COLO668 (cell line): ENCODE measurements at regions not wholly inside any gene's neighbourhood (a gene's known extent, or its start where the extent isn't known, plus 50 kb on each side); places are given as distances from the start of the nearest gene placed in this dataset.

Experiments
- DNase-seq: peaks from one replicate; lab custom pipeline; 2025; ENCODE audit not compliant: unreplicated experiment; lab: John Stamatoyannopoulos, UW

DNA sequence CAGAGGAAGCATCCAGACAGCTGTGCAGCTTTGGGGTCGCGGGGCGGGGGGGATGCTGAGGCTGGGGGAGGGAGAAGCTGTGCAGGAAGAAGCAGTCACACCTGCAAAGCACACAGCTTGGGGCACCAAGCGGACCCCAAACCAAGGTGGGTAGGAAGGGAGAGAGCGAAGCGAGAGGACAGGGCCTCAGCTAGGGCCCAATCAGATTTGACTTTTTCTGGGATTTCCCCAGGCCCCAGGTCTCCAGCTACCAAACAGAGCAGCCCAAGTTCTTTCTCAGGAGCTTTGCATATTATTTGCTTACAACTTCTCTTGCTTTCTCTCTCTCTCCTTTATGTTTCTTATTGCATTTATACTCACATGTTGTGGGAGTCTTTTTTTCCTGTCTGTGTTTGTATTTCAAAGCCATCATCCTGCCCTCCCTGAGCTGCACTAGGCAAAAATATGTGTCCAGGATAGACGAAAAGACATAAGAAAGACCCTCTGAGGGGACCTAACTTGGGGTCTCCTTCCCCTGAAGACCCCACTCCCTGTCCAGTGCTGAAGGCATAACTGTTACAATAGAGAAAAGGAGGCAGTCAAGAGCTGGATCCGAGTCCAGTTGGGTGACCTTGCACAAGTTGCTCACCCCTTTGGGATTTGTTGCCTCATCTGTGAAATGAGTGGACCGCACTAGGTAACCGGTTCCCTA lies 50.6 kb upstream of the SMNDC1 start:
- DNase-seq: no peak

DNA sequence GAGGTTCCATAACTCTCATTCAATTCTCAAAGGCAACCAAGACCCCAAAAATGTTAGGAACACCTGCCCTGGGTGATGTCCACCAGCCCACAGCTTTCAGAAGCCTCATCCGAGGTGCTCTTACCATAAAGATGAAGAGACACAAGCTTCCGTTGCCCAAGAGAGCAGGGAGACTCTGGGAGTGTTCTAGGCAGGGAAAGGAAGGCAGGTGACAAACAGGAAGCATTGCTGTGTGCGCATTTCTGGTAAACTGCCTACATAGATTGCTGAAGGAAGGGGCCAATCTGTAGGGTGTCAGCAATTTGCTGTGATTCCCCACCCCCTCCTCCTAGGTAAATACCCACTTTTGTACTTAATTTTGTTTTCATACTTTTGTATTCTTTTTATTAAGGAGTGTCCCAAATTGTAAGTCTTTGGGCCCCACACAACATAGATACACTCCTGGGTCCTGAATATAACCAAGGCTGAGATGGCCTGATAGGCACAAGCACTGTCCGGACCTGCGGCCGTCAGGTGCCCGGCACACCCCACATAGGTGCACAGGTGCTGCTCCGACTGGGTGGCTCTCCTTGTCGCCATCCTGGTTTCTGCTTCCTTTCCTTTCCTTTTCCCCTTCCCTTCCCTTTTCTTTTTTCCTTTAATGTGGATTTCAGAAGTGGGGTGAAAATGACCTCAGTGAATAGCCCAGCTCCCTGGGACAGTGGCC lies 51.4 kb upstream of the SMNDC1 start:
- DNase-seq: no peak

DNA sequence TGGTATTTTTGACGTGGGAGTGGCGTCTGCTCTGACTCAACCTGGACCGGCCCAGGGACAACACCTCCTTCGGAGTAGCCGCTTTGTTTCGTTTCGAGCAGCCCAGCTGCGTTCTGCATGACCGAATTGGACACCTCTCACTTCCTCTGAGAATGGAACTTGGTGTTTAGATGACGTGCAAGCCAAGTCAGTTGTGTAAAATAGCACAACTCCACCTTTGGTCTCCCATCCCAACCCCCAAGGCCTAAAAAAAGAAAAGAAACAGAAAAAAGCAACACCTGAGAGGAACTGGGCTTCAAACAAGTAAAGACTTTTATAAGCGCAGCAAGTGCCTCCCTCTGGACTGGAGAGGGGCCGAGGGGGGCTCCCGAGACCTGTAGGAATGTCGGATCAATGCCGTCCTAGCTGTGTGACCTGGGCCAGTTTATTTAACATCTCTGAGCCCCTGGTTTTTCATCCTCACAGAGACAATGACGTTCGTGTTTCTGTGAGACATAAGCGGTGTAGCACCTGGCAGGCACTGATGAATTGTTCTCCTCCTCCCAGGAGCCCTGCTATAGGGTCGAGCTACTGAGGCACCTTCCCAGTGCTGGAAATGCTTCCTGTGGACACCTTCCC lies 52.0 kb upstream of the SMNDC1 start:
- DNase-seq: peak; percentile 48

DNA sequence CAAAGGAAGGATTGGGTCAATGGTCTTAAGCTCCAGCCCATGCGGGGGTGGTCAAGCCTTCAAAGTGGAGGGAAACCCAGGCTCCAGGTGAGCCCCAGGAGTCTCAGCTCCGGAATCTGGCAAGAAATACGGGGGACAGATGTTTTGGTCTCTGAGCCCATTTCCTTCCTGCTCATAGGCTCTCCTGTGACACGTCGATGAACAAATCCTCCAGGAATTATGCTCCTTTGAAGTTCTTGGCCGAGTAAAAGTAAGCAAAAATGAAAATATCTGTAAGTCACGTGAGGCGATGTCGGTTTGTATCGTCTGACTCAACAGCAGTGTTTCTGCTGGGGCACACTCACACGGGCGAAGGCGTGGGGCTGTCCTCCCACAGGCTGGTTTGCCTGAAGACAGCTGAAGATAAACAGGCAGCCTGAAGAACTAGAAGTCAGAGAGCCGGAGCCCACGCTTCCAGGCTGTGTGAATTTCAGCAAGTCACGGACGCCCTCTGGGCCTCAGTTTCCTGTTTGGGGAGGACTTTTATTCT lies 52.6 kb upstream of the SMNDC1 start:
- DNase-seq: no peak

DNA sequence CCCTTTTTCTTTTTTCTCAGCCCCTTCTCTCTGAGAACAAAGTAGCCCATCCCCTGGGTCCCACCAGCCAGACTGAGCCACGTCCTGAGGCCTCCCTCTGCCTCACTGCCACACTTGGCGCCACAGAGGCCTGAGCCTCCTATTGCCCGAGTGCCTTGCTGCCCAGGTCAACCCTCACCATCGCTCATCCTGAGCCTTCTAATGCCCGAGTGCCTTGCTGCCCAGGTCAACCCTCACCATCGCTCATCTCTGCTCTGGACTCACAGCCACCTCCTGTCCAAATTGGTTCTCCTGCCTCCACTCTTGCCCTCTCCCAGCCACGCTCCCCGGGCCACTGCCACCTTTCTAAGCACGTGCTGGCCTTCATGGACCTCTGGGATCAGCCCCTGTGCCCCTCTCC lies 53.2 kb upstream of the SMNDC1 start:
- no peak for DNase-seq

DNA sequence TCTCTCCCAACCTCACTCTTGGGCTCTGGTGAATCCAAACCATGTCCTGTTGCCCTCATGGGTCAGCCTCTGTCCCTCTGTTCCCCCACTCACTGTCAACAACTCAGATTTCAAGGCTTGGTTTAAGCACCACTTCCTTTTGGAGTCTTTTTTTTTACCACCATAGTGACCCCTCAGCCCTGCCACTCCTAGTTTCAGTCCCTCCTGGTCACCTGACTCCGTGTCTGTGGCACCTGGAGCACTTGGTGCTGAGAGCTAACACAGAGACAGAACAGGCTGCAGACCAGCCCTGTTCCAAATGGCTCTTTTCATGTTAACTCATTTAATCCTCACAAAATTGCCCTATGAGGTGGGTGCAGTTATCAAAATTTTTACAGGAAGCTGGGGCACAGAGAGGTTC lies 53.6 kb upstream of the SMNDC1 start:
- no peak for DNase-seq

DNA sequence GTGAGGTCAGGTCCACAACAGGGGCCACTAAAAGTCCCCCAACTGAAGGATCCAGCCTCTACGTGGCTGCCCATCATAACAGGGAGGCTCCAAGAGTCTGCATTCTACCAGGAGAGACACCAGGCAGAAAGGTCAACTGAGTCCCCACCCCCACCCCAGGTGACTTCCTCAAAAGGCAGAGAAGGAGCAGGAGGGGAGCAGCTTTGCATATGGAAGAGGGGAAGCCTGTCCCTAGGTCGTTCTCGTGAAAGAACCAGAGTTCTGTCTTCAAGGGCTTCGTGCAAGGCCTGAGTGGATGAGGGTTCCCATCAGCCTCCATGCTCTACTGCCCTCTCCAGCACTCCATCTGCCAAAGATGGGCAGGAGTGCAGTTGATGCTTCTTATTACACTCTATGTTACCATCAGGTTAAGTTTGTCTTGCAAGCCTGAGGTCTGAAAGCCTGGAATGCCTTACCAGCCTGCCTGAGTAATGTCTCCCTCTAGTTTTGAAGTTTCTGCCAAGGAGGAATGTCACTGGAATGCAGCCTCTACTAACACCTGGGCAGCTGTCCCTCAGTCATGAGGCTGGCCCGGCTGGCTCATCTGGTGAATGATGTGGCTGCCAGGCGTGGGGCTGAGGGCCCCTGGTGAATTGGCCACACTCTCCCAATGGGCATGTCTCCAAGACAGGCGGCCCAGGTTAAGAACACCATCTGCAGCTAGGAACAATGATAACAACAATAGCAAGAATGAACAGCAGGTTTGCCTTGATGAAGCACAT lies 54.3 kb upstream of the SMNDC1 start:
- no peak for DNase-seq

DNA sequence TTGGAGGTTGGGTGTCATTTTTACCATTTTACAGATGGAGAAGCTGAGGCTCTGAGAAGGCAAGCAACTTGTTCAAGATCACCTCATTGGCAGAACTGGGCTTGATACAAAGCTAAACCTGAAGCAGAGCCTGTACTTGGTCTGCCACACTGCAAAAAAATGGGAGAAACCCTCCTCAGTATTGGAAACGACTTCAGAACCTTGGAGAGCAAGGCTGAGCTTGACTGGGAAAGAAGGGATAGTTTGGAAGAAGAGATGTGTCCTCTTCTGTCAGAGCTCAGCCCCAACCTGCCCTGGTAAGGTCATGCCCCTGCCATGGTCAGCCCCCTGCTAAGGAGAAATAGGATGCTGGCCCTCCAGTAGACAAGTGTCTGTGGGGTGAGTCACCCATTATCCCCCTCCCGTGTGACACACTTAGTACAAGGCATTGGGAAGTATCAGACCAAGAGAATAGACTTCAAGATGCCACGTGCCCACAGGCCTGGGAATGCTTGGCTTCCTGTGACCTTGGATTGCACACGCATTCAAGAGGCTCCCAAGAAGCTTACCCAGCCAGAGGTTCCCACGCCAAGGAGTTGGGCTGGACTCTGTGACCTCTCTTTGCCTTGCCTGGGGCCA lies 56.2 kb upstream of the SMNDC1 start:
- DNase-seq: no peak

DNA sequence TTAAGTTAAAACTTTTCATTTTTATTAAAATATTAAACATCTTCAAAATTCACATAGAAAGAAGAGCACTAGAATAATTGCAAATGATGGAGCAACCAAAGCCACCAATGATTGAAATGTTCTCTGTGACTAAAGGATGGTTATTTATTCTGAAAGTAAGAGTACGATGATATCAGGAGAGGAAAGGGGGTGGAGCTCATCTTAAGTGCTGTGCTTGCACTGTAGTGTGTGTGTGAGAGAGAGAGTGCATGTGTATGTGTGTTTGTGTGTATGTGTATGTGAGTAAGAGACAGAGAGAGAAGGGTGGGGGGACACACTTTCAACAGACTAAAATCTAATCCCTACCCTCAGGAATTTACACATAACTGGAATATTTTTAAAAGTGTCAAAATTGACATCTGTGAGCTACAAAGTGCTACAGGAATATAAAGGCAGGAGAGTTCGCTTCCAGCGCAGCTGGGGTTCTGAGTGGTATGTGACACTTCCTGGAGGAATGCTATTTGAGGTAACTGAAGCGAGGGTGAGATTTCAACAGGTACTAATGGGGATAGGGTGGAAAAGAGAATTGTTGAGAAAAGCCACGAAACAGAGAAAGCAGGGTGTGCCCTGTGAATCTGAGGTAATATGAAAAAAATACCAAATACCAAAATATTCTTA lies 57.2 kb upstream of the SMNDC1 start:
- no peak for DNase-seq

DNA sequence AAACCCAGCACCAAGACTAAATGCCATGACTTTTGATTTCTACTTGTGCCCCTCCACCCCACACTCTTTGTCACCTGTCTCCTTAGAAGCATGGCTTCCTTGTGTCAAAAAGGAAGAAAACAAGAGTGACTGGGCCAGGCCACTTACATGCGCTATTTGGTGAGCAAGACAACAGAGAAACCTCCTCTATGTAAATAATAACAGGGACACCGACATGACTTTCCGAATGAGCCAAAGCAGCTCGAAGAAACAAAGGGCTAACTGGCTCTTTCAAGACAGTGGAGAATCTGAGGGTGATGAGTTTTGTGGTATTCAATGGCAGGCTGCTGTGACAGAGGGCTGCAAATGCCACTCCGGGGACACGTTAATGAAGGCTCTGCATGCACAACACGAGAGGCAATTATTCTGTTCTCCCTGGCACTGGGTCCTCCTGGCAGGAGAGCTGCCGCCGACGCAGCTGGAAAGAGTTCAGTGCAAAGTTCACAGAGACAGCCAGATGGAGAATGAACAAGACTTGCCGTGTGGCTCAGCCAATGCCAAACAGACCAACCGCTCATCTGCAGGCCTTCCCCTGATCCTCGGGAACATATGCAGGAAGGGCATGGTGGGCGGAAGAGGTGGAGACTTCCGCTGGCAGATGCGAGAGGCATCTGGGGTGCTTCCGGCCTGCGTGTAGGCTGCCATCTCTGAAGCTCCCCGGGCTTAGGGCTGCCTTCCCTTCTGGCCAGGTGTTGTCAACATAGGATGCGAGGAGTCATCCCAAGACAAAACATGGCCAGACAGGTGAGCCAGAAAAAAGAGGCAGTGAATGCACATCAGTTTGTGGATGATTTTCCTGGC lies 59.1 kb upstream of the SMNDC1 start:
- DNase-seq: no peak

DNA sequence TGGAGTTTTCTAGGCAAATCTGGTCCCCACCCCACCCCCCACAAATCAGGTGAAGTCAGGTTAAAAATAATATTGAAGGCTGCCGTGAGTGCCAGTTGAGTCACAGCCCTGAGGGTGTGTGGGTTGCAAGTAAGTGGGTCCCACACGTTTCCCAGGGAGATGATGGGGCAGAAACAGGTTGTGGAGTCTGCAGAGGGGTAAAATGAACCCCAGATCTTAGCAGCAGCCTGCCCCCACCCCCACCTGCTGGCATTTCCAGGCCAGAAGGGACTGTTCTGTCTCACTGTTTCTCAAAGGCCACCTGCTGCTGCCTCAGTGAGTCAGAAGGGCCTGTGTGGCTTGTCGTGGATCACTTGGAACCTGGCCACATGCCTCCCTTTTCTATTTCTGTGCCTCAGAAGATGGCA lies 59.8 kb upstream of the SMNDC1 start:
- DNase-seq: no peak

DNA sequence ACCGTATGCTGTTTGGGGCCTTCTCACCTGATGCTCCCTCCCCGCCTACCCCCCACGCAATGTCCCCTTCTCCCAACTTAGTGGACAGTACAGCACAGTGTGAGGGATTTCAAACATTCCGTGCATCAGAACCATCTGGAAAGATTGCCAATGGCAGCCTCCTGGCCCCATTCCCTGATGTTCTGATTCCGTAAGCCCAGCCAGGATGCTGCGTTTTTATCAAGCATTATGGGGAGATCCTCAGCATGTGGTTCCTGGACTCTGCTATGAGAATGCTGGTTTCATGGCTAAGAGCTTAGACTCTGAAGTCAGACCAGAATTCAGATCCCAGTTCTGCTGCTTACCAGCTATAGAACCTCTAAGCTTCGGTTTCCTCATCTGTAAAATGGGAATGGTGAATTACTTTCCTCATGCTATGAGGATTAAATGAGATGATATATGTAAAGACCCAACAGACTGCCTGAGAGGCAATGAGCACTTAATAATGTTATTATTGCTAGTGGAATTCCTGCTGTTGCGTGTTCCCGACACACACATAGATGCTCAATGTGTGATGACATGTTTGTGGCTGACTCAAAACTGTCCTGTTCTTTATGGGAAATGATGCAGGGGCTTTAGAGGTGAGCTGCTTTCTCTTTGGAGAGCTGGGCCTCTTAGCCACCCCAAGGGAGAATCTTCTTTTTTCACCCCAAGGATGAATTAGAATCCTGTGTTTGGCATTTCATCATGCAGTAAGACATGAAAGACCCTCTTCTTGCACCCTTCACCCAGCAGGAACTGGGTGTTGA lies 60.8 kb upstream of the SMNDC1 start:
- no peak for DNase-seq

DNA sequence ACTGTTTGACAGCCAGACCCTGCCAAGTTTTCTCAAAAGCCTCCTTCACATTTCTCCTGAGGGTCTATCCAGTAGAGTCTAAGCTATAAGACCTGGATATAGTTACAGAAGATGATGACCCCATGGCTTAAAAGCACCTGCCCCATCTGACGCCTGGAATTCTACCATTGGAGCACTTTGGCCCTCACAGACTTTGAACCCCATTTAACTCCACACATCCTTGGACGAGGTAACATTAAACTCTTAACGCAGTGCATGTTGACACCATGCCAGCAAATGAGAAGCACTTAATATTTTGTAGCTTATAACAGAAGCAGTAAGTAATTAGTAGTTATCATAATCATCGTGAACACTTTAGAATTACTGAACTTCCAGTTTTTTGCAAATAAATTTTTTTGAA lies 61.9 kb upstream of the SMNDC1 start:
- DNase-seq: no peak

DNA sequence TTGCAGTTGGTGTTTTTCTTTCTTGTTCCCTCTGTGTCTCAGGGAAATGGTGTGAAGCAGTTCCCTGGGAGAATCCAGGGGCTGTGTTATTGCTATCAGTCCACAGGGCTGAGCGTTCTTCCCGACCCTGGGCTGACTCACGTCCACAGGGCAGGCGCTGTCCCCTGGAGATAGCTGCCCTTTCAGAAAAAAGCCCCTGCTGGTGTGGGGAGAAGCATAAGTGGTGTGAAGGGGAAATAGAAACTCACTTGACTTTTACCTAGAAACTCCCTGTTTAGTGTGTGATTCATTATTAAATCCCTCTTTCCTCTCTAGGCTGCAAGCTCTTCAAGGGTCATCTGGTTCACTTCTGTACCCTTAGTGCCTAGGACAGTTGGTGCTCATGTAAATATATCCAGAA lies 63.3 kb upstream of the SMNDC1 start:
- DNase-seq: no peak

DNA sequence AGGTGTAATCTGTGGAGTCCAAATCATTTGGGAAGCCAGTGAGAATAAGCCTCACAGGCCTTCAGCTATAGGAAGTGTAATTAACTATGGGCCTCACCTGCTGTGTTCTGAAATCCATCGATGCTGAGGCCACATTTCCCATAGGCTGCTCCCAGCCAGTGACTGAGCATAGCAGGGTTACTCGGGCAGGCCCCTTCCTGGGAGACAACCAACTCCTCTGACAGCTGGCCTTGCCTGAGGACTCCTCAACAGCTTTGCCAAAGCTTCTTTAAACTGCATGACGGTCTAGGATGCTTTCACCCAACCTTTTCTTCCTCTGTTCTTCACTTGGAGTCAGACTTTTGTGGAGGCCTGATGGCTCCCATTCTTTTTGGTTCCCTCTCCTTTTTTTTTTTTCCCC lies 63.8 kb upstream of the SMNDC1 start:
- no peak for DNase-seq

DNA sequence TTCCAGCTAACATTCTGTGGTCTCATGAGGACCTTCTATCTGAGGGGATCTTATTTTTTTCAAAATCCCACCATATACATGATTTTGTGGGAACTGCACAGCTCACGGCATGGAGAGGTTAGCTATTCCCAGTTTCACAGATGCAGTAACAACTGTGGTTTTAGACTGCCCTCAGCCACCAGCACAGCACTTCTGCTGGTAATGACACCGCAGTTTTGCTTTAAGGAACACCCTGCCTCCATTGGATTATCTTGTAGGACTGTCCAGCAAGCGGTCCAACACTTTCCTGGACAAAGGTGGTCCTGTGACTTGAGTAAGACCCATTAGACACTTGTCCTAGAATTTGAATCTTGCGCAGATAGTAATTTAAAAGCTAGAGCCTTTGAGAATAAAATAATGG lies 65.3 kb upstream of the SMNDC1 start:
- no peak for DNase-seq

DNA sequence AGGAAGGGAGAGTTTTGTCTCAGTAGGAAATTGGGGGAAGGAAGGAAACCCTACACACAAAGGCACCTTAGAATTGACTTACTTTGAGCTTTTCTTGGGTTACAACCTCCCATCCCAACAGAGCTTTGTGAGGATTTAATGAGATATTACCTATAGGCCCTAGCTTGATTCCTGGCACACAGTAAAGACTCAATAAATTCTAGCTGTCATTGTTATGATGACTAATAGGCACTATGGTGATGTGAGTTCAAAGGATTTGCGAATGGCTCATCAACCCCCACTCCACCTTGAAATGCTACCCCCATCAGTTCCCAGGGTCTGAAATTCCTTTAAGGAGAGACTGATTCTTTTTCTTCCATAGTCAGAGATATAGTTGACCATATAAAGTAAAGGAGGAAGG lies 67.9 kb upstream of the SMNDC1 start:
- no peak for DNase-seq

DNA sequence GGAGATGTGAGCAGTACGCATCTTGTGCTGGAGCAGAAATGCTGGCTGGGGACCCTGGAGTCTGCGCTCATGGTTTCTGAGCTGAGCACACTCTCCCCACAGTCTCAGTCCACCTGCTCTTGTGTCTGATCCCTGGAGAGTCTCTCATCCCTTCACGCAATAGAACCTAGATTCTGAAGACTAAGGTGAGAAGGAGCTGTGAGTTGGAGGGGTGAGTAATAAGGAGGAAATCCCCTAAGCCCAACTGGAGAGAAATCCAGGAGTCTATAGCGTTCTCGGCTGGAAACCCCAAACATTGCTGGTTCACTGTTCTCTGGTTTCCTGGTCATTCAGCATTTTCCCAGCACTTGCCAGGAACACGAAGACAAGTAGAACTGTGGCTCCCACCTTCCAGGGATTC lies 68.3 kb upstream of the SMNDC1 start:
- DNase-seq: no peak
